Kasumi-1 (cell line): ENCODE measurements at regions not wholly inside any gene's neighbourhood (a gene's known extent, or its start where the extent isn't known, plus 50 kb on each side); places are given as distances from the start of the nearest gene placed in this dataset.
"Not testable (repeated sequence)": the region's sequence is repeated elsewhere in the genome, so short reads cannot be mapped to it uniquely, and the experiment has no call there.

Experiments
- DNase-seq, 2 experiments: peaks; one replicate each; lab custom pipeline; 2025; lab: John Stamatoyannopoulos, UW

DNA sequence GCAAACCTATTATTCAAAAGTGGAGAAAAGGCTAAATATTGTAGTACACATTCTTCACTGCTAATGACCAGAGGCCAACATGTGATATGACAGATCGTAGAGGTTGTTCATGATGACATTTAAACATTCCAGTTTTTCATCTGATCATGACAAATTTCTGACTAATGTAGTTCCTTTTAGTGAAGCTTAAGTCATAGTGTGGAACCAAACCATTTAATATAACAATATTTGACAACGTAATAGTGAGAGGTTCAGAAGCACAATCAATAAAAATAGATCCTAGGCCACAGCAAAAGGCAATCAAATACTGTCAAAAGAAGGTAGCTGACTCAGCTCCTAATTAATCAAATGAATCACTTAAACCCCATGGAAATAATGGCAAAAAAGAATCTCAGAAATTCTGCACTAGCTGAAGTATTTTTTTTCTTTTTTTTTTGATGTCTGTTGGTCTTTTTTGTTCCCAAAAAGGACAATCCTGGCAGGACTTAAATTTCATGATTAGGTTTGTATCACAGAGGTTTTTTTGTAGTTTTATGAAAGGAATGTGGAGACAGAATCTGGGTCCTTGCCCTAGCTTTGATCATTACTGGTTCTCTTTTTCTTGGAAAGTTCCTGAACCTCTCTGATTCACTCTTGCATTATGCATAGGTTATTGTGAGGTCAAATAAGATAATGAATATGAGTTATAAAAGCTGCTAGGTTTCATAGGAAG, 795.0 kb downstream of the DTWD2 start:
- no peak for DNase-seq

DNA sequence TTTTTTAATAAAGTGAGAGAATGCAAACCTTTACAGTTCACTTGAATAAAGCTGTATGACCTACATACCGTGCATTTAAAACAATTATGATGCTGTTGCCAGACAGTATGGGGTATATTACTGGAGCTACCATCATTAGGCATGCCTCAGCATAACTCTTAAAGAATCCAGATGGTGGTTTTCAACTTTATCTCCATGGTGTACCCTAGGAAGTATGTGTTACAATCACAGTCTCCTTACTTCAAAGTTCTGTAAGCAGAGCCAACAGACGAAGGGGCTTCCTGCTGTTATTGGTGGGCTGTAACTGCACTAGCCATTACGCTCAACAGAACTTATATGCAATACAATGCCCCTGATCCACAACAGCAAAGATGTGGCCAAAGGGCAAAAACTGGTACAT, 803.3 kb downstream of the DTWD2 start:
- DNase-seq = no peak

- no peak for DNase-seq
Measured at GRCh38 chr5:118176146-118176545, 812.2 kb downstream of the DTWD2 start.

DNA sequence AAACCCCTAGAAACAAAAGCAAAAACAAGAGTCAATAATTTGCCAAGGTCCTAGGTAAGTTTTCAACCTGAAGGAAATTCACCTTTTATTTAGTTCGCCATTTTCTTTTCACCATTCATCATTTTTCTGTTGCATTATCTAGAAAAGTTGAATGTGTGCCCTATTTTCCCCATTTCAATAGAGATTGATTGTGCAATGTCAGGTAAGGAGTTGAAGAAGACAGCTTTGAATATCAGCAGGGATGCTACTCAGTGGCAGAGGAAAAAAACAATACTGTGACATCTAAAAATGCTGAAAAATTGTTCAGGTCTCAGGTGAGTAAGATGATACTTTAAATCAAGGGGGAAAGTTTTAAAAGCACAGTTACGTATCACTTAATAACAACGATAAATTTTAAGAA, 813.7 kb downstream of the DTWD2 start:
- no peak for DNase-seq

GRCh38 chr5:118173340-118173739, 815.0 kb downstream of the DTWD2 start:
- no peak for DNase-seq

- DNase-seq = no peak
Measured at GRCh38 chr5:118165619-118166018, 822.7 kb downstream of the DTWD2 start.

GRCh38 chr5:118156181-118156580, 832.2 kb downstream of the DTWD2 start:
- DNase-seq = no peak

- DNase-seq = no peak
Measured at GRCh38 chr5:118146824-118147223, 841.5 kb downstream of the DTWD2 start.

DNA sequence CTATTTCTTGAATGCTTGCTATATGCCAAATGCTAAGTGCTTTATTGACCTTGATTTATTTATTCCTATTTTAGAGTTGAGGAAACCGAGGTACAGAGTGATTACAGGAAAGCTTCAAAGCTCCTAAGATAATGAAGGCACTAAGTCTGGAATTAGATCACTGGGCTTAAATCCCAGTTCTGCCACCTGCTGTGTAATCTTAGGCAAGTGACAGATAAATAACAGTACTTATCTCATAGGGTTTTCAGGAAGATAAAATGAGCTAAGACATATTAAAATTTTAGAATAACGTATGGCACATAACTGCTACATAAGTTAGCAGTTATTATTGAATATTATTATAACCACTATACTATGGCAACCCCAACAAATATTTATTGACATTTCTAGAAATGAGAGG, 843.8 kb downstream of the DTWD2 start:
- no peak for DNase-seq

DNA sequence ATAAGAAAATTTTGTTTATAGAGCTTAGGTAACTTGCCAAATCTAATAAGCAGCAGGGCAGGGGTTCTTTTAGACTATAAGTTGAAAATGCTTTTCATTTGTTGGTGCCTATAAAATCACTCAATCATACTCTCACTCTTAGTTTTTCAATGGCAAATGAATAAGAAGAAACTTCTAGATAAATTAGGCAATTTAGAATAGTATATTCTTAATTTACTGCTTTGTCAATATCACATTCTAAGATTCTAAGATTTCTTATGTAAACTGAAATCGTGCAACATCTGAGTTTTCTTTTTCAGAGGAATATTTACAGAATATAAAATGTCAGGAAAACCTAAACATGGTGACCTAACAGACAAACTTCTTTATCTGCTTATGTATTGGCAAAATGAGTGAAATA, 849.0 kb downstream of the DTWD2 start:
- DNase-seq = no peak

DNA sequence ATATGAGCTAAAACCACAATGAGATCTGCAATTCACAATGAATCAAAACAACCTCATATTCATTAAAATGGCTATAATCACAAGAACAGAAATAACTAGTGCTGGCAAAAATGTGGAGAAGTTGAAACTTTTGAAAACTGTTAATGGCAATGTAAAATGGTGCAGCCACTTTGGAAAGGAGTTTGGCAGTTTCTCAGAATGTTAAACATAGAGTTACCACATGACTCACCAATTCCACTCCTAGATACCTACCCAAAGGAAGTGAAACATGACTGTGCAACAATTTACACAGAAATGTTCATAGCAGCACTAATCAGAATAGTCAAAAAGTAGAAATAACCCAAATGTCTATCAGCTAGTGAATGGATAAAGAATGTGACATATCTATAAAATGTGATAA, 862.2 kb downstream of the DTWD2 start:
- no peak for DNase-seq

GRCh38 chr5:118125687-118126086, 862.7 kb downstream of the DTWD2 start:
- DNase-seq = no peak

GRCh38 chr5:118121258-118121657, 867.1 kb downstream of the DTWD2 start:
- DNase-seq = no peak

GRCh38 chr5:118115791-118116190, 872.6 kb downstream of the DTWD2 start:
- no peak for DNase-seq

DNA sequence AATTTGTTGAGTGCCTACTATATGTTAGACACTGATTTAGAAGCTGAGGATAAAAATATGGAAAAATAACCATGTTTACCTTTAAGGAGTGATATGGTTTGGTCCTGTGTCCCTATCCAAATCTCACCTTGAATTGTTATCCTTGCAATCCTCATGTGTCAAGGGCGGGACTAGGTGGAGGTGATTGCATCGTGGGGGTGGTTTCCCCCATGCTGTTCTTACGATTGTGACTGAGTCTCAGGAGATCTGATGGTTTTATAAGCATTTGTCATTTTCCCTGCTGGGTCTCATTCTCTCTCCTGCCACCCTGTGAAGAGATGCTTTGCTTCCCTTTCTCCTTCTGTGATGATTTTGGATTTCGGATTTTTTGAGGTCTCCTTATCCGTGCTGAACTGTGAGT, 876.4 kb downstream of the DTWD2 start:
- no peak for DNase-seq

- DNase-seq = not testable (repeated sequence)
Measured at GRCh38 chr5:118107246-118107645, 881.1 kb downstream of the DTWD2 start.

DNA sequence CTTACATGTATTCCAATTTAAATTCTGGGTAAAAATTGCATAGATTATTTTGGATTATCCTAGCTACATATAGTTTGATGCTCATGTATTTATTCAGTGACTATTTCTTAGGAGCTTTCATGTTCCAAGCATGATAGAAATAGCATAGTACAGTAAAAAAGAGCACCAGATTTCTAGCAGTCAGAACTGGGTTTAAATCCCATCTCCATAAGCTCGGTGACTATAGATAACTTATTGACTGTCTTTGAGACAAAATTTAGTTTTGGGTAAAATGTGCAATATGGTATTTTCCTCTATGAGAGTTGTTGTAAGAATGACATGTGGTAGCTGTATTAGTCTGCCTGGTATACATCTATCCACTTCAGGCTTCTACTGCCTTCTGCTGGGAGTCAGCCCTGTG, 889.6 kb downstream of the DTWD2 start:
- DNase-seq = no peak

DNA sequence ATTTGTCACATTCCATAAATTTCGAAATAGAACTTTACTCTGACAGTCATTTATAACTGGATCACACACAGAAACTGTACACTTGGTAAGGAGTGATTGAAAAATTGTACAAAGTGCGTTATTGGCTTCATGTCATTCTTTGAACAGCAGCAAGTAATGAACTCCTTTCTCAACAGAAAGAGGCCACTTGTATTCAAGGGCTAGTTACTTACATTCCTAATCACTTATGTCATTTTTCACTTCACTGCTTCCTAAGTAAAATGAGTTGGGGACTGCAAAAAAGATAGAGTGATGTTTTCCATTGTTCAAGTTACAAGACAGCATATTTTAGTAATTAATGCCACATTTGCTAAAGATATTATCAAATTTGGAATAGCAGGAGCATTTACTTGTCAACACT, 893.2 kb downstream of the DTWD2 start:
- no peak for DNase-seq

- DNase-seq = no peak
Measured at GRCh38 chr5:118088448-118088847, 899.9 kb downstream of the DTWD2 start.

- peak in 1 of 2 experiments; percentile 14 for DNase-seq
Measured at GRCh38 chr5:118076490-118076889, 911.9 kb downstream of the DTWD2 start.

GRCh38 chr5:118070041-118070440, 918.3 kb downstream of the DTWD2 start:
- no peak for DNase-seq

GRCh38 chr5:118069452-118069851, 918.9 kb downstream of the DTWD2 start:
- no peak for DNase-seq

DNA sequence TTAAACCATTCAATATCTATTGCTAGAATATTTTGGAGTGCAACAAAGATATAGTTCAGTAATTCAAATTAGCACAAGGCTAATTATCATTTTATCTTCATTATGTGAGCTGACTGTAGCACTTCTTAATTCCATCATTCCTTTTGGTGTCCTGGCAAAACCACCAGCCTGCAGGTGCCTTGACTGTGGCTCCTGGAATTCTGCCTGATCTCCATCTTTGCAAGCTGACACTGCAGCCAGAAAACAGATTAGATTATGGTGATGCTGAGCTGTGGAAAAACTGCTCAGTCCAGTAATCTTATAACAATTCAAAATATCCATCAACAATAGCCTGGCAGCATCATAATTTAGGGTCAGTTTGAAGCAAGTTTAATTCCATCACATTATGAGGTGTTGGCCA, 919.5 kb downstream of the DTWD2 start:
- no peak for DNase-seq

- not testable (repeated sequence) for DNase-seq
Measured at GRCh38 chr5:118063836-118064235, 924.5 kb downstream of the DTWD2 start.
